Smooth muscle cell (in vitro differentiated cells): ENCODE measurements at regions not wholly inside any gene's neighbourhood (a gene's known extent, or its start where the extent isn't known, plus 50 kb on each side); places are given as distances from the start of the nearest gene placed in this dataset.
"Not testable (repeated sequence)": the region's sequence is repeated elsewhere in the genome, so short reads cannot be mapped to it uniquely, and the experiment has no call there.

Experiments
- DNase-seq: peaks from one replicate; lab custom pipeline; 2025; ENCODE audit not compliant: unreplicated experiment; lab: John Stamatoyannopoulos, UW
- H2AFZ ChIP-seq: fragments of 200-600 bp; sonication (generic); 2 replicates; pipeline ENCODE4 v1.6.0; 2016; ENCODE audit warnings: antibody characterized with exemption, low read depth, mild to moderate bottlenecking
- H3F3A ChIP-seq: fragments of 200-600 bp; sonication (generic); 2 replicates; pipeline ENCODE4 v1.6.0; 2017; ENCODE audit warnings: antibody characterized with exemption, low read depth
- H3K27ac ChIP-seq: fragments of 200-600 bp; sonication (generic); 2 replicates; pipeline ENCODE4 v1.5.1; 2016; ENCODE audit warnings: low read depth, mild to moderate bottlenecking
- H3K27me3 ChIP-seq: fragments of 200-600 bp; sonication (generic); 2 replicates; pipeline ENCODE4 v1.6.1; 2016; ENCODE audit warnings: low read depth, mild to moderate bottlenecking
- H3K36me3 ChIP-seq: fragments of 200-600 bp; sonication (generic); 2 replicates; pipeline ENCODE4 v1.5.1; 2016; ENCODE audit warnings: low read depth
- H3K4me1 ChIP-seq: fragments of 200-600 bp; sonication (generic); 2 replicates; pipeline ENCODE4 v1.5.1; 2016; ENCODE audit warnings: low read depth
- H3K4me2 ChIP-seq: fragments of 200-600 bp; sonication (generic); 2 replicates; pipeline ENCODE4 v1.6.0; 2016; ENCODE audit warnings: mild to moderate bottlenecking
- H3K4me3 ChIP-seq: fragments of 200-600 bp; sonication (generic); 2 replicates; pipeline ENCODE4 v1.5.1; 2016; ENCODE audit warnings: mild to moderate bottlenecking
- H3K79me2 ChIP-seq: fragments of 200-600 bp; sonication (generic); 2 replicates; pipeline ENCODE4 v1.6.0; 2016; ENCODE audit warnings: low read depth, mild to moderate bottlenecking
- H3K9ac ChIP-seq: fragments of 200-600 bp; sonication (generic); 2 replicates; pipeline ENCODE4 v1.6.0; 2016; ENCODE audit warnings: low read depth
- H3K9me3 ChIP-seq: fragments of 200-600 bp; sonication (generic); replicated peaks from 2 replicates; pipeline ENCODE4 v1.5.1; 2016; ENCODE audit warnings: low read depth
- H4K20me1 ChIP-seq: fragments of 200-600 bp; sonication (generic); 2 replicates; pipeline ENCODE4 v1.6.0; 2016; ENCODE audit warnings: low read depth
- WGBS: methylation state at CpG from one replicate; pipeline ENCODE4 v1.1.7; 2016; ENCODE audit warnings: low lambda C conversion rate; 5-methylcytosine and 5-hydroxymethylcytosine counted together
- TF ChIP-seq, protein P1 (sequence below): fragments of 200-600 bp; sonication (generic); IDR thresholded peaks from 2 replicates; pipeline ENCODE4 v1.5.1; 2017; ENCODE audit warnings: borderline replicate concordance, mild to moderate bottlenecking, antibody characterized with exemption; ENCODE audit not compliant: insufficient read depth, poor library complexity, severe bottlenecking

GRCh38 chr1:207259391-207259790 lies 62.1 kb upstream of the CD55 start:
- Histone ChIP-seq H3K9ac (no peak overlapping the region), H3K9me3 (no peaks in the 10 kb centered on the region), H3K27me3 (no peaks in the 10 kb centered on the region), H3F3A (no peaks in the 10 kb centered on the region), H2AFZ (no peak overlapping the region), H4K20me1 (no peaks in the 10 kb centered on the region), H3K4me2 (no peak overlapping the region), H3K79me2 (no peaks in the 10 kb centered on the region), H3K4me3 (no peak overlapping the region), H3K4me1 (no peaks in the 10 kb centered on the region), H3K36me3 (no peaks in the 10 kb centered on the region), H3K27ac (no peak overlapping the region)
- TF ChIP-seq, protein P1, sequence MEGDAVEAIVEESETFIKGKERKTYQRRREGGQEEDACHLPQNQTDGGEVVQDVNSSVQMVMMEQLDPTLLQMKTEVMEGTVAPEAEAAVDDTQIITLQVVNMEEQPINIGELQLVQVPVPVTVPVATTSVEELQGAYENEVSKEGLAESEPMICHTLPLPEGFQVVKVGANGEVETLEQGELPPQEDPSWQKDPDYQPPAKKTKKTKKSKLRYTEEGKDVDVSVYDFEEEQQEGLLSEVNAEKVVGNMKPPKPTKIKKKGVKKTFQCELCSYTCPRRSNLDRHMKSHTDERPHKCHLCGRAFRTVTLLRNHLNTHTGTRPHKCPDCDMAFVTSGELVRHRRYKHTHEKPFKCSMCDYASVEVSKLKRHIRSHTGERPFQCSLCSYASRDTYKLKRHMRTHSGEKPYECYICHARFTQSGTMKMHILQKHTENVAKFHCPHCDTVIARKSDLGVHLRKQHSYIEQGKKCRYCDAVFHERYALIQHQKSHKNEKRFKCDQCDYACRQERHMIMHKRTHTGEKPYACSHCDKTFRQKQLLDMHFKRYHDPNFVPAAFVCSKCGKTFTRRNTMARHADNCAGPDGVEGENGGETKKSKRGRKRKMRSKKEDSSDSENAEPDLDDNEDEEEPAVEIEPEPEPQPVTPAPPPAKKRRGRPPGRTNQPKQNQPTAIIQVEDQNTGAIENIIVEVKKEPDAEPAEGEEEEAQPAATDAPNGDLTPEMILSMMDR: peak; percentile 26
- no peak for DNase-seq

DNA sequence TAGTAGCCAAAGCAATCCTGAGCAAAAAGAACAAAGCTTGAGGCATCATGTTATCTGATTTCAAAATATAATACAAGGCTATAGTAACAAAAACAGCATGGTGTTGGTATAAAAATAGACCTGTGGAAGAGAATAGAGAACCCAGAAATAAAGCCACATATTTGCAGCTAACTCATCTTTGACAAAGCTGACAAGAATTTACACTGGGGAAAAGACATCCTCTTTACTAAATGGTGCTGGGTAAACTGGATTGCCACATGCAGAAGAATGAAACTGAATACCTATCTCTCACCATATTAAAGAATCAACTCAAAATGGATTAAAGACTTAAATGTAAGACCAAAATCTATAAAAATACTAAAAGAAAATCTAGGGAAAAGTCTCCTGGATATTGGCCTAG lies 59.5 kb upstream of the CD55 start:
- H3F3A ChIP-seq: no peaks in the 10 kb centered on the region
- no peaks in the 10 kb centered on the region for H3K79me2 ChIP-seq
- no peaks in the 10 kb centered on the region for H4K20me1 ChIP-seq
- H3K4me2 ChIP-seq: no peak overlapping the region
- H3K4me1 ChIP-seq: no peaks in the 10 kb centered on the region
- TF ChIP-seq, protein P1: no peak
- H3K27ac ChIP-seq: no peak overlapping the region
- no peak overlapping the region for H2AFZ ChIP-seq
- H3K9me3 ChIP-seq: no peaks in the 10 kb centered on the region
- no peaks in the 10 kb centered on the region for H3K36me3 ChIP-seq
- no peak for DNase-seq
- H3K27me3 ChIP-seq: no peaks in the 10 kb centered on the region
- H3K4me3 ChIP-seq: no peak overlapping the region
- H3K9ac ChIP-seq: no peak overlapping the region

DNA sequence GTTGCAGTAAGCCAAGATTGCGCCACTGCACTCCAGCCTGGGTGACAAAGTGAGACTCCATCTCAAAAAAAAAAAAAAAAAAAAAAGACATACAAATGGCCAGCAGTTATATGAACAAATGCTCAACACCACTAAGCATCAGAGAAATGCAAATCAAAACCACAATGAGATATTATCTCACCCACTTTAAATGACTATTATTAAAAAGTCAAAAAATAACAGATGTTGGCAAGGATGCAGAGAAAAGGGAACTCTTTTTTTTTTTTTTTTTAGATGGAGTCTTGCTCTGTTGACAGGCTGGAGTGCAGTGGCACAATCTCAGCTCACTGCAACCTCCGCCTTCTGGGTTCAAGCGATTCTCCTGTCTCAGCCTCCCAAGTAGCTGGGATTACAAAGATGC lies 58.6 kb upstream of the CD55 start:
- H3K36me3 ChIP-seq, DNase-seq, H3K27me3 ChIP-seq, H4K20me1 ChIP-seq, H3K79me2 ChIP-seq, H2AFZ ChIP-seq, H3K27ac ChIP-seq, H3F3A ChIP-seq, H3K4me3 ChIP-seq, H3K4me1 ChIP-seq, H3K9me3 ChIP-seq, H3K4me2 ChIP-seq, H3K9ac ChIP-seq: not testable (repeated sequence)
- WGBS: 95% methylated on average over 3 of the region's 3 CpGs

GRCh38 chr1:207264663-207265252 lies 56.7 kb upstream of the CD55 start:
- no peaks in the 10 kb centered on the region for H3K9me3 ChIP-seq
- TF ChIP-seq, protein P1: no peak
- no peaks in the 10 kb centered on the region for H3K4me1 ChIP-seq
- no peak overlapping the region for H3K4me3 ChIP-seq
- no peaks in the 10 kb centered on the region for H3K36me3 ChIP-seq
- H3K27ac ChIP-seq: no peak overlapping the region
- no peaks in the 10 kb centered on the region for H3K27me3 ChIP-seq
- WGBS: 84% methylated on average over 3 of the region's 3 CpGs
- H4K20me1 ChIP-seq: no peaks in the 10 kb centered on the region
- H3F3A ChIP-seq: no peaks in the 10 kb centered on the region
- no peak overlapping the region for H3K9ac ChIP-seq
- no peak for DNase-seq
- no peaks in the 10 kb centered on the region for H3K79me2 ChIP-seq
- H3K4me2 ChIP-seq: no peak overlapping the region
- no peak overlapping the region for H2AFZ ChIP-seq
